Fibroblast of lung (primary cell): ENCODE measurements at regions not wholly inside any gene's neighbourhood (a gene's known extent, or its start where the extent isn't known, plus 50 kb on each side); places are given as distances from the start of the nearest gene placed in this dataset.

Source experiments
- DNase-seq, 2 donors: peaks; one replicate each; pipeline versions ENCODE4 v3.0.0 to v3.0.0-alpha.2; 2010; ENCODE audit warnings: low read depth in 2 of 2
- H2AFZ ChIP-seq: 2 replicates; pipeline ENCODE4 v1.5.1; 2012; ENCODE audit warnings: low read length, control low read depth, inconsistent platforms
- H3K27ac ChIP-seq: 2 replicates; pipeline ENCODE4 v1.5.1; 2011; ENCODE audit warnings: low read length, control low read depth; ENCODE audit not compliant: insufficient read depth
- H3K27me3 ChIP-seq: 2 replicates; pipeline ENCODE4 v1.5.1; 2011; ENCODE audit warnings: mild to moderate bottlenecking, low read length; ENCODE audit not compliant: control insufficient read depth, insufficient read depth
- H3K36me3 ChIP-seq: 2 replicates; pipeline ENCODE4 v1.5.1; 2011; ENCODE audit warnings: low read length; ENCODE audit not compliant: control insufficient read depth, insufficient read depth
- H3K4me1 ChIP-seq: 2 replicates; pipeline ENCODE4 v1.5.1; 2011; ENCODE audit warnings: low read length; ENCODE audit not compliant: control insufficient read depth, insufficient read depth; ENCODE audit errors: extremely low read depth
- H3K4me2 ChIP-seq: 2 replicates; pipeline ENCODE4 v1.5.1; 2011; ENCODE audit warnings: low read length, control low read depth; ENCODE audit not compliant: insufficient read depth; ENCODE audit errors: extremely low read depth
- H3K4me3 ChIP-seq, 4 experiments: fragments of 200-600 bp in 1 of 4; sonication (generic) in 1 of 4; replicated peaks in 1 of 4; 2 replicates each; pipeline ENCODE4 v1.5.1; 2011 to 2016; ENCODE audit warnings: low read length in 4 of 4, low read depth in 3 of 4, mild to moderate bottlenecking in 3 of 4, control low read depth in 2 of 4, inconsistent platforms in 1 of 4, mixed read lengths in 1 of 4; ENCODE audit not compliant: insufficient read depth in 1 of 4; ENCODE audit errors: control extremely low read depth in 1 of 4
- H3K79me2 ChIP-seq: 2 replicates; pipeline ENCODE4 v1.5.1; 2012; ENCODE audit warnings: mild to moderate bottlenecking, low read length, inconsistent platforms; ENCODE audit not compliant: control insufficient read depth, insufficient read depth
- H3K9ac ChIP-seq: 2 replicates; pipeline ENCODE4 v1.5.1; 2011; ENCODE audit warnings: mild to moderate bottlenecking, low read length, control low read depth; ENCODE audit not compliant: insufficient read depth
- H3K9me3 ChIP-seq: 2 replicates; pipeline ENCODE4 v1.5.1; 2012; ENCODE audit warnings: low read depth, low read length; ENCODE audit not compliant: control insufficient read depth, insufficient read depth
- H4K20me1 ChIP-seq: 2 replicates; pipeline ENCODE4 v1.5.1; 2011; ENCODE audit warnings: low read length; ENCODE audit not compliant: control insufficient read depth, insufficient read depth; ENCODE audit errors: extremely low read depth
- EZH2 ChIP-seq: IDR thresholded peaks from 2 replicates; pipeline ENCODE4 v1.5.1; 2012; ENCODE audit warnings: low read length, control low read depth, mild to moderate bottlenecking; ENCODE audit errors: missing control alignments
- TF ChIP-seq, protein P1 (sequence below), 2 donors: IDR thresholded peaks in 1 of 2; conservative IDR thresholded peaks in 1 of 2; 1 replicate in 1 of 2; 2 replicates in 1 of 2; pipeline ENCODE4 v1.5.1; 2011 to 2012; ENCODE audit warnings: low read length in 2 of 2, control low read depth in 1 of 2, inconsistent platforms in 1 of 2, low read depth in 1 of 2, mild to moderate bottlenecking in 1 of 2

DNA sequence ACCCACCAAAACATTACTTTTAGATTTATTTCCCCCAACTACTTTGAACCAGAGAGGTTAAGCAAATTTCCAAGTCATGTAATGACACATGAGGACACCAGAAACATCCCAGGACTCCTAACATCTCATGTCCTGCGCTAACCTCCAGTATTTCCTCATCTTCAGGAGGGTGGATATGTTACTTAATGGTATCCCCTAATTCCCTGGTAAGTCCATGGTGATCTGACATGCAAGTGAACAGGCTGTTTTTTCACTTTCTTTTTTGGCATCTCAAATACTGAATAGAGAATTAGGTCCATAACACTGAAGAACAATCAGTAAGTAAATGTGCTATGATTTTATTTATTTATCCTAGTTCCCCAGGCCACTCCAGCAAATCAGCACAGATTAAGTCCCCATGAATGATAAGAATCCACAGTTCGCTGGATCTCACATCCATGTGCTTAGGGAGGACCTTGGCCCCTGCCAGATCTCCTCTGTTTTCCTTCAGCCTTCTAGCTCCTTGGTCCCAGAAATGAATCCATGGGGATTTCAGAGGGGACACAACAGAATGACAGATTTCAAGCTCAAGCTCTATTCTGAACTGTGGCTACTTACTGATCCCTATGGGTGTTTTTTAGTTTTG is 334.6 kb downstream of the CDC5L start:
- no peak overlapping the region for H3K27ac ChIP-seq
- H3K9ac ChIP-seq, result no peak overlapping the region
- no peak overlapping the region for H2AFZ ChIP-seq
- no peaks in the 10 kb centered on the region for H3K4me1 ChIP-seq
- no peak for DNase-seq
- H3K9me3 ChIP-seq, result no peaks in the 10 kb centered on the region
- H3K27me3 ChIP-seq, result peaks cover 2% of the 10 kb centered on the region
- H3K4me2 ChIP-seq, result no peak overlapping the region
- no peaks in the 10 kb centered on the region for H3K36me3 ChIP-seq
- H3K4me3 ChIP-seq, result no peak overlapping the region
- no peaks in the 10 kb centered on the region for H4K20me1 ChIP-seq
- H3K79me2 ChIP-seq, result no peaks in the 10 kb centered on the region
- TF ChIP-seq EZH2, result no peak

DNA sequence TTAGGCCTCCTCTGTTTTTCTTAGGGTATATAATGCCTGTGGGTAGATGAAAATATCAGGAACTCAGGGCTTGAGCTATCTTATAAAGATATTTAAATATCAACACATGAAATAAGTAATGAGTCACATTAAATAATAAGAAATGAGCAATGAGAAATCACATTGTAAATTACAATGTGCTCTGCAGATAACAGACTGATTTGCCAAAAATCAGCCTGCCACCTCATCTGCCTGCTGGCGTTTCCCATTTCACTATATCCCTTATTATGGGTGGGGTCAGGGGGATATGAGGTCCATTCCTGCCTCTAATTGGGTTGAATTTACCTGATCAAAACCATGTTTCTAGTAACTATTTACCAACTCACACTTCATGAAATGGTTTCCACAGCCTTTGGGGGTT is 335.2 kb downstream of the CDC5L start:
- H3K79me2 ChIP-seq, result no peaks in the 10 kb centered on the region
- H3K27ac ChIP-seq, result no peak overlapping the region
- no peak overlapping the region for H3K9ac ChIP-seq
- H2AFZ ChIP-seq, result no peak overlapping the region
- peaks cover 2% of the 10 kb centered on the region for H3K27me3 ChIP-seq
- H4K20me1 ChIP-seq, result no peaks in the 10 kb centered on the region
- no peak for DNase-seq
- H3K4me2 ChIP-seq, result no peak overlapping the region
- H3K9me3 ChIP-seq, result no peaks in the 10 kb centered on the region
- H3K4me1 ChIP-seq, result no peaks in the 10 kb centered on the region
- no peak for TF ChIP-seq EZH2
- TF ChIP-seq, protein P1, sequence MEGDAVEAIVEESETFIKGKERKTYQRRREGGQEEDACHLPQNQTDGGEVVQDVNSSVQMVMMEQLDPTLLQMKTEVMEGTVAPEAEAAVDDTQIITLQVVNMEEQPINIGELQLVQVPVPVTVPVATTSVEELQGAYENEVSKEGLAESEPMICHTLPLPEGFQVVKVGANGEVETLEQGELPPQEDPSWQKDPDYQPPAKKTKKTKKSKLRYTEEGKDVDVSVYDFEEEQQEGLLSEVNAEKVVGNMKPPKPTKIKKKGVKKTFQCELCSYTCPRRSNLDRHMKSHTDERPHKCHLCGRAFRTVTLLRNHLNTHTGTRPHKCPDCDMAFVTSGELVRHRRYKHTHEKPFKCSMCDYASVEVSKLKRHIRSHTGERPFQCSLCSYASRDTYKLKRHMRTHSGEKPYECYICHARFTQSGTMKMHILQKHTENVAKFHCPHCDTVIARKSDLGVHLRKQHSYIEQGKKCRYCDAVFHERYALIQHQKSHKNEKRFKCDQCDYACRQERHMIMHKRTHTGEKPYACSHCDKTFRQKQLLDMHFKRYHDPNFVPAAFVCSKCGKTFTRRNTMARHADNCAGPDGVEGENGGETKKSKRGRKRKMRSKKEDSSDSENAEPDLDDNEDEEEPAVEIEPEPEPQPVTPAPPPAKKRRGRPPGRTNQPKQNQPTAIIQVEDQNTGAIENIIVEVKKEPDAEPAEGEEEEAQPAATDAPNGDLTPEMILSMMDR (conservative IDR thresholded peaks at IDR 0.05 in 1 of 2, IDR thresholded peaks at IDR 0.05 in 1 of 2; ENCODE audit: low read depth in 1 of 2, low read length in 2 of 2), result no peak
- H3K36me3 ChIP-seq, result no peaks in the 10 kb centered on the region
- H3K4me3 ChIP-seq, result no peak overlapping the region

DNA sequence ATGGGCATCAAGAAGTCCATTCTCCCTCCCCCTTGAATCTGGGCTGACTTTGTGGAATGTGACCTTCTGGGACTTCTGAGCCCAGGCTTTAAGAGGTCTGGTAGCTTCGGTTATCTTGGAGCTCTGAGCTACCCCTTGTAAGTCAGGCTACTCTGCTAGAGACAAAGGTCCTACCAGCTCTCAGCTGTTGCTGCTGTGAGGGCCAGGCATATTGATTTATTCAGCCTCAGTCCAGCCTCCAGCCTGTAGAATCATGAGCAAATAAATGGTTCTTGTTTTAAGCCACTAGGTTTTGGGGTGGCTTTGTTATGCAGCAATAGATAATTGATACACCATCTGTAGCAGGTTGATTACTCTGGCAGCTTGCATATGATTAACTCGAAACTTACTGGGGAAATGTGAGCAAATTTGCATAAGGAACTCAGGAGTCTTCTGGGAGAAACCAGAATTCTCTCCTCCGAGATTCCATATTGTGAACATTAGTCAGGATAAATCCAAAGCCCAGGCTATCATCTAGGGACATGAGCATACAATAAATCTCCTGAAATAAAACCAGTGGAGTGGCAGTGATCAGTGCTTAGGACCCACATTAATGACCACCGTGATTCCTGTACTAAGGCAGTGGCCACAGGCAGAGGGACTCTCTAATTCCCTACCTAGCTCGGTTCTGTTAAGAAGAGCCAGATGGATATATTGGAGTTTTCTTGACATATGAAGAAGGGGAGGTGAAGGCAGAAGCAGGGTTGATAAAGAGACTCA is 336.1 kb downstream of the CDC5L start:
- H3K9ac ChIP-seq, result no peak overlapping the region
- no peak for TF ChIP-seq EZH2
- TF ChIP-seq, protein P1 (conservative IDR thresholded peaks at IDR 0.05 in 1 of 2, IDR thresholded peaks at IDR 0.05 in 1 of 2; ENCODE audit: low read depth in 1 of 2, low read length in 2 of 2), result no peak
- H4K20me1 ChIP-seq, result no peaks in the 10 kb centered on the region

More for the DNA sequence above, 336.1 kb downstream of the CDC5L start:
- Histone ChIP-seq H3K4me1 (no peaks in the 10 kb centered on the region), H3K36me3 (no peaks in the 10 kb centered on the region), H3K9me3 (no peaks in the 10 kb centered on the region), H3K4me3 (no peak overlapping the region), H2AFZ (no peak overlapping the region), H3K4me2 (no peak overlapping the region), H3K79me2 (no peaks in the 10 kb centered on the region), H3K27me3 (no peaks in the 10 kb centered on the region), H3K27ac (no peak overlapping the region)
- no peak for DNase-seq
